Loucy (cell line): ENCODE measurements at regions not wholly inside any gene's neighbourhood (a gene's known extent, or its start where the extent isn't known, plus 50 kb on each side); places are given as distances from the start of the nearest gene placed in this dataset.

Source experiments
- H2AFZ ChIP-seq: fragments of 200-600 bp; sonication (generic); 2 replicates; pipeline ENCODE4 v1.6.0; 2016; ENCODE audit warnings: antibody characterized with exemption, mild to moderate bottlenecking, low read length, moderate library complexity
- H3F3A ChIP-seq: fragments of 200-600 bp; 2 replicates; pipeline ENCODE4 v1.6.0; 2016; ENCODE audit warnings: antibody characterized with exemption, low read depth, mild to moderate bottlenecking
- H3K27me3 ChIP-seq: fragments of 200-600 bp; sonication (generic); 2 replicates; pipeline ENCODE4 v1.6.1; 2014; ENCODE audit warnings: low read length, mild to moderate bottlenecking; ENCODE audit not compliant: insufficient read depth, poor library complexity, severe bottlenecking
- H3K36me3 ChIP-seq: fragments of 200-600 bp; sonication (generic); 2 replicates; pipeline ENCODE4 v1.6.1; 2016; ENCODE audit warnings: low read length; ENCODE audit not compliant: insufficient read depth
- H3K4me1 ChIP-seq: fragments of 200-600 bp; sonication (generic); 2 replicates; pipeline ENCODE4 v1.5.1; 2014; ENCODE audit warnings: low read length, mild to moderate bottlenecking; ENCODE audit not compliant: insufficient read depth, poor library complexity, severe bottlenecking
- H3K4me2 ChIP-seq: fragments of 200-600 bp; sonication (generic); 2 replicates; pipeline ENCODE4 v1.6.0; 2014; ENCODE audit warnings: antibody characterized with exemption, low read length, low read depth, mild to moderate bottlenecking; ENCODE audit not compliant: poor library complexity, severe bottlenecking
- H3K4me3 ChIP-seq: fragments of 200-600 bp; sonication (generic); 2 replicates; pipeline ENCODE4 v1.5.1; 2014; ENCODE audit warnings: low read length, mild to moderate bottlenecking, mixed read lengths; ENCODE audit not compliant: poor library complexity, severe bottlenecking
- H3K79me2 ChIP-seq: fragments of 200-600 bp; sonication (generic); 2 replicates; pipeline ENCODE4 v1.6.1; 2014; ENCODE audit warnings: low read length; ENCODE audit not compliant: insufficient read depth
- H3K9ac ChIP-seq: fragments of 200-600 bp; sonication (generic); 2 replicates; pipeline ENCODE4 v1.6.0; 2014; ENCODE audit warnings: mild to moderate bottlenecking, low read depth, low read length, moderate library complexity; ENCODE audit not compliant: poor library complexity, severe bottlenecking
- H3K9me2 ChIP-seq: fragments of 200-600 bp; sonication (generic); replicated peaks from 2 replicates; pipeline ENCODE4 v1.6.1; 2016; ENCODE audit warnings: low read depth, low read length, mixed read lengths
- H3K9me3 ChIP-seq: fragments of 200-600 bp; sonication (generic); 2 replicates; pipeline ENCODE4 v1.6.1; 2014; ENCODE audit warnings: mild to moderate bottlenecking, antibody characterized with exemption, low read length, low read depth; ENCODE audit not compliant: insufficient read depth
- H4K20me1 ChIP-seq: fragments of 200-600 bp; sonication (generic); 2 replicates; pipeline ENCODE4 v1.6.0; 2014; ENCODE audit warnings: antibody characterized with exemption, low read length, mild to moderate bottlenecking; ENCODE audit not compliant: insufficient read depth, poor library complexity, severe bottlenecking
- EZH2phosphoT487 ChIP-seq: fragments of 200-600 bp; IDR thresholded peaks from 2 replicates; pipeline ENCODE4 v1.6.1; 2018; ENCODE audit warnings: antibody characterized with exemption, mild to moderate bottlenecking, moderate library complexity, borderline replicate concordance
- TF ChIP-seq, protein P1 (sequence below): fragments of 200-600 bp; sonication (generic); conservative IDR thresholded peaks from 2 replicates; pipeline ENCODE4 v1.5.1; 2014; ENCODE audit warnings: mild to moderate bottlenecking, antibody characterized with exemption, low read length

DNA sequence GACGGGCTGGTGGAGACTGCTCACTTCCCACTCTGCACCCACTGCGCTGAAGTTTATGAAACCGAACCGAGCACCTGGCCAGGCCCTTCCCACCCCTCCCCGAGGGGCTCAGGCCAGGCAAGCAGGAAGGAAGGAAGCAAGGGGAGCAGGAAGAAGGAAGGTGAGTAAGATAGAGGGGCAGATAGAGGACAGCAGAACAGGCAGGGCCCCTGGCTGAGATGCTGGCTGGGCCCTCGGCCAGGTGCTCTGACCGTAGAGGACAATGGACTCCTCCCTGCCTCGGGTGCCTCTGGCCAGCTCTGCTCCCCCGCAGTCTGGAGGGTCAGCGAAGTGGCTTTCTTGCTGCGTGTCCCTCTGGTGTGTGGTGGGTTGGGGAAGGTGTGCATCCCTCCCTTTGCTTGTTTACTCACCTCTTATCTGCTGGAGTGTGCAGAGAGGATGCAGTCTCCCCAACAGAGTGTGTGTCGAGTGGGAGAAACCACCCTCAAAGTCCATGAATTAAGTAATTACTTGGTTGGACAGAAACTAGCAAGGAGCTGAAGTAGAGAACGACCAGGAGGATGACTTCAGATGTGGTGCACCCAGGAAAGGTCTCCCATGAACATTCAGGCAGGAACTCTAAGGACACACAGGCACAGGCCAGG lies 82.8 kb upstream of the PPP2R2D start:
- Histone ChIP-seq H3K9me3 (no peaks in the 10 kb centered on the region; the same call in 1 of the 2 replicates), H3K36me3 (no peaks in the 10 kb centered on the region), H3K4me1 (no peaks in the 10 kb centered on the region), H3K79me2 (no peaks in the 10 kb centered on the region), H3K27me3 (no peaks in the 10 kb centered on the region), H2AFZ (no peak overlapping the region), H3K4me2 (no peak overlapping the region), H3K9me2 (no peaks in the 10 kb centered on the region), H3F3A (no peaks in the 10 kb centered on the region), H4K20me1 (no peaks in the 10 kb centered on the region), H3K4me3 (no peak overlapping the region), H3K9ac (no peak overlapping the region)
- no peak for TF ChIP-seq EZH2phosphoT487
- TF ChIP-seq, protein P1, sequence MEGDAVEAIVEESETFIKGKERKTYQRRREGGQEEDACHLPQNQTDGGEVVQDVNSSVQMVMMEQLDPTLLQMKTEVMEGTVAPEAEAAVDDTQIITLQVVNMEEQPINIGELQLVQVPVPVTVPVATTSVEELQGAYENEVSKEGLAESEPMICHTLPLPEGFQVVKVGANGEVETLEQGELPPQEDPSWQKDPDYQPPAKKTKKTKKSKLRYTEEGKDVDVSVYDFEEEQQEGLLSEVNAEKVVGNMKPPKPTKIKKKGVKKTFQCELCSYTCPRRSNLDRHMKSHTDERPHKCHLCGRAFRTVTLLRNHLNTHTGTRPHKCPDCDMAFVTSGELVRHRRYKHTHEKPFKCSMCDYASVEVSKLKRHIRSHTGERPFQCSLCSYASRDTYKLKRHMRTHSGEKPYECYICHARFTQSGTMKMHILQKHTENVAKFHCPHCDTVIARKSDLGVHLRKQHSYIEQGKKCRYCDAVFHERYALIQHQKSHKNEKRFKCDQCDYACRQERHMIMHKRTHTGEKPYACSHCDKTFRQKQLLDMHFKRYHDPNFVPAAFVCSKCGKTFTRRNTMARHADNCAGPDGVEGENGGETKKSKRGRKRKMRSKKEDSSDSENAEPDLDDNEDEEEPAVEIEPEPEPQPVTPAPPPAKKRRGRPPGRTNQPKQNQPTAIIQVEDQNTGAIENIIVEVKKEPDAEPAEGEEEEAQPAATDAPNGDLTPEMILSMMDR: no peak

DNA sequence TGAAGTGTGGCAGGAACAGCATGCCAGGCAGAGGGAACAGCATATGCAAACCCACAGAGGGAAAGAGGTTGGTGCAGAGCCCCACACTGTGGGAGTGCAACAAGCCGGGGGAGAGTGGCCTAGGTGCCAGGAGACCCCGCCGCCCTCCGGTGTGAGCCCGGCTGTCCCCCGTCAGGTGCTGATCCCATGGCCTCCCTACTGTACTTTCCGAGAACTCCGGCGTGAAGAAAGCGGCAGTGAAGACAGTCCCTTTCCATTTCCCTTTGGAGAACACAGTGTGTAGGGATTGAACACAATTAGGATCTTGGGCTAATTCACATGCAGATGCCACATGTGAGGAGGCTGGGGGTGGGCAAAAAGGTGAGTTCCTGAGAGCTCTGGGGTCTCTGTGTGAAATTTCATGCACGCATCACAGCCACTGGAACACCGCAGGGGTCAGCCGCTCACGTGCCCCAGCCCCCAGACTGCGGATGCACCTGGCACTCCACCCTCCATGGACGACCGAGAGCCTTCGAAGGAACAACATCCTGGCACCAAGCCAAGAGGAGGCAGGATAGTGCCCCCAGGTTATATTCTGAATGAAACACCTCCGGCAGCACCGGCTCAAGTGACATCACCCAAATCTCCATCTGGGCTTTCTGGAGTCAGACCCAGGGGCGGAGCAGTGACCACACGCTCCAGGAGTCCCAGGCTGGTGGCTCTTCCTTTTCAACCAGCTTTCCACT lies 82.1 kb upstream of the PPP2R2D start:
- Histone ChIP-seq H3F3A (no peaks in the 10 kb centered on the region), H3K9me3 (no peaks in the 10 kb centered on the region; the same call in 1 of the 2 replicates), H3K27me3 (no peaks in the 10 kb centered on the region), H3K4me1 (no peaks in the 10 kb centered on the region), H3K36me3 (no peaks in the 10 kb centered on the region), H3K4me3 (no peak overlapping the region), H3K79me2 (no peaks in the 10 kb centered on the region), H4K20me1 (no peaks in the 10 kb centered on the region), H2AFZ (no peak overlapping the region), H3K9ac (no peak overlapping the region), H3K4me2 (no peak overlapping the region), H3K9me2 (no peaks in the 10 kb centered on the region)
- TF ChIP-seq EZH2phosphoT487: no peak
- TF ChIP-seq, protein P1: no peak

DNA sequence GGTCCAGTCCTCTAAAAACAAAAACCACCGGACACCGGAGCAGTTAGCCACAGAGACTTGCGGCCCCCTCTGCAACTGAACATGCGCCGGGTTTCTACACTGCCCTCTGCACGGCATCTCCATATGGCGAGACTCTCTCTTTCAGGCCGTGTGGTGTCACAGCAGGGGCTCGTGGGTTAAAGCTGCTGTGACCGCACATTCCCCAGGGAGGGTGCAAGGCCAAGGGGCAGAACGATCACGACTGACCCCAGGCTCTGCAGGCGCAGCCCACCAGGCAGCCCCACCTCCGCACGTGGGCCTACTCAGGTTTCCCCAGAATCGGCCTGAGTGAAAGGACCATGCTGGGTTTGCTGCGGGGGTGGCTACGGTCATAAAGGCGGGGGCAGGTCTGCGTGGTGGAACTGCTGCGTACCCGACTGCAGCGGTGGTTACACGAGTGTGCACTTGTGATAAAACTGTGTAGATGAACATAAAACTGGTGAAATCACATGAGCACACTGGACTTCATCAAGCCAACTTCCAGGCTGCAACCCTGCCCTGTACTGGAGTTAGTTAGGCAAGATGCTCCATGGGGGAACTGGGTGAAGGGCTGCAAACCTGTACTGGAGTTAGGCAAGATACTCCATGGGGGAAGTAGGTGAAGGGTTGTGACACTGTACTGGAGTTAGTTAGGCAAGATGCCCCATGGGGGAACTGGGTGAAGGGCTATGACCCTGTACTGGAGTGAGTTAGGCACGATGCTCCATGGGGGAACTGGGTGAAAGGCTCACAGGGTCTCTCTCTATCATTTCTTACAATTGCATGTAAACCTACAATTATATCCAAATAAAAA lies 81.4 kb upstream of the PPP2R2D start:
- no peaks in the 10 kb centered on the region for H3K4me1 ChIP-seq
- no peak overlapping the region for H3K4me3 ChIP-seq
- H4K20me1 ChIP-seq: no peaks in the 10 kb centered on the region
- no peaks in the 10 kb centered on the region for H3K79me2 ChIP-seq
- H3K27me3 ChIP-seq: no peaks in the 10 kb centered on the region
- no peaks in the 10 kb centered on the region for H3K9me2 ChIP-seq
- no peak overlapping the region for H2AFZ ChIP-seq
- H3K9ac ChIP-seq: no peak overlapping the region
- no peak for TF ChIP-seq EZH2phosphoT487
- TF ChIP-seq, protein P1: no peak
- no peaks in the 10 kb centered on the region for H3K36me3 ChIP-seq
- H3K4me2 ChIP-seq: no peak overlapping the region
- H3F3A ChIP-seq: no peaks in the 10 kb centered on the region
- H3K9me3 ChIP-seq: no peaks in the 10 kb centered on the region; the same call in 1 of the 2 replicates
